ENCODE measurements at regions not wholly inside any gene's neighbourhood (a gene's known extent, or its start where the extent isn't known, plus 50 kb on each side); places are given as distances from the start of the nearest gene placed in this dataset.

GRCh38 chr6:106830930-106831329, 143.6 kb downstream of the CD24 start (continued):
- no peak for TF ChIP-seq E2F6 (IDR thresholded peaks at IDR 0.05; ENCODE audit: borderline replicate concordance in 1 of 2, extremely low read depth in 1 of 2, insufficient read depth in 1 of 2, insufficient read length in 1 of 2, low read depth in 1 of 2, low read length in 1 of 2, poor library complexity in 1 of 2, severe bottlenecking in 1 of 2)
- peak; percentile 53 for TF ChIP-seq CXXC5 (CRISPR knock-in tag; IDR thresholded peaks at IDR 0.05)
- no peak for TF ChIP-seq POU5F1 (IDR thresholded peaks at IDR 0.05; ENCODE audit: borderline replicate concordance, low read depth, low read length, partially characterized antibody)
- no peak for TF ChIP-seq ZNF609 (CRISPR knock-in tag; IDR thresholded peaks at IDR 0.05; ENCODE audit: borderline replicate concordance)
- TF ChIP-seq DMBX1 (CRISPR knock-in tag; IDR thresholded peaks at IDR 0.05; ENCODE audit: borderline replicate concordance) = peak; percentile 44; the same call in 1 of the 2 replicates
- no peak for TF ChIP-seq NFYB (IDR thresholded peaks at IDR 0.05; ENCODE audit: extremely low read depth, insufficient read length)

Data from K562 (cell line).